SJSA1 (cell line): ENCODE measurements at regions not wholly inside any gene's neighbourhood (a gene's known extent, or its start where the extent isn't known, plus 50 kb on each side); places are given as distances from the start of the nearest gene placed in this dataset.

Experiments used
- DNase-seq, 2 experiments: peaks; one replicate each; pipeline ENCODE4 v3.0.0-alpha.2; 2015 to 2020; ENCODE audit warnings: low spot score in 2 of 2, low read depth in 1 of 2
- H3K27ac ChIP-seq: fragments of 250-450 bp; sonication (Bioruptor Pico); 2 replicates; pipeline ENCODE4 v1.5.1; 2020; ENCODE audit warnings: mild to moderate bottlenecking, moderate library complexity
- H3K27me3 ChIP-seq: fragments of 250-450 bp; sonication (Bioruptor Pico); replicated peaks from 2 replicates; pipeline ENCODE4 v1.5.1; 2020; ENCODE audit warnings: mild to moderate bottlenecking, moderate library complexity
- H3K36me3 ChIP-seq: fragments of 250-450 bp; sonication (Bioruptor Pico); 2 replicates; pipeline ENCODE4 v1.5.1; 2020; ENCODE audit warnings: mild to moderate bottlenecking
- H3K4me1 ChIP-seq: fragments of 250-450 bp; sonication (Bioruptor Pico); replicated peaks from 2 replicates; pipeline ENCODE4 v1.6.1; 2021; ENCODE audit warnings: mild to moderate bottlenecking
- H3K4me3 ChIP-seq: fragments of 250-450 bp; sonication (Bioruptor Pico); 2 replicates; pipeline ENCODE4 v1.5.1; 2020; ENCODE audit warnings: mild to moderate bottlenecking
- H3K9me3 ChIP-seq: fragments of 250-450 bp; sonication (Bioruptor Pico); replicated peaks from 2 replicates; pipeline ENCODE4 v1.5.1; 2020; ENCODE audit warnings: mild to moderate bottlenecking

DNA sequence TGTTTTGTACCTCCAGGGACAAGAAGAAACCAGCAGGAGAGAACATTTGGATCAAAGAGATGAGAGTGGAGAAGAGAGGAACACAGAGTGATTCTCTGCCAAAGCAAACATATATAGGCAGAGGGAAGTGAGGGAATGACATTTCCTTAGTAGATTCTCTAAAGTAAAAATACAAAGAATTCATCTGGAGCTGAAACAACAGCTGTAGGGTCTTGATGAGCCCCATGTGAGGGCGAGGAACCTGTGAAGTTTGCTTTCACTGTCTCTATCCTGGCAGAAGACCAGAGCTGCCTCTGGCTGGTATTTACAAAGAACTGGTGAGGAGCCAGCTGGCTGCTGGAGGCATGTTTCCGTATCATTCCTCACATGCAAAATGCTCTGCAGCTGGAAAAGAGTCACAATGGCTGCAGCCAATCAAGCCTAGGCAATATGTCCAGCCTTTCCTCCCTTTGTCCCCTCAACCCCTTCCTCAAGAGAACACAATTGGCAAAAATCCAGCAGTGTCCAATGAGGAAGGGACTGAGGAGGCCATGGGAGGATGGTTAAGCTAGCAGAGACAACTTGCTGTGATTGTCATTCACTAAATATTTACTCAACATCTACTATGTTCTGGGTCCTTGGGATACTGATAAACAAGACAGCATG is 122.5 kb downstream of the PHLDA1 start:
- H3K9me3 ChIP-seq = no peaks in the 10 kb centered on the region
- H3K27me3 ChIP-seq = no peaks in the 10 kb centered on the region
- peak in 1 of 2 experiments; percentile 11 for DNase-seq
- 0 out of 2 replicates have a peak, but pooled peaks cover 3% of the 10 kb centered on the region for H3K4me1 ChIP-seq
- H3K36me3 ChIP-seq = no peaks in the 10 kb centered on the region
- no peak overlapping the region for H3K27ac ChIP-seq
- H3K4me3 ChIP-seq = no peak overlapping the region

DNA sequence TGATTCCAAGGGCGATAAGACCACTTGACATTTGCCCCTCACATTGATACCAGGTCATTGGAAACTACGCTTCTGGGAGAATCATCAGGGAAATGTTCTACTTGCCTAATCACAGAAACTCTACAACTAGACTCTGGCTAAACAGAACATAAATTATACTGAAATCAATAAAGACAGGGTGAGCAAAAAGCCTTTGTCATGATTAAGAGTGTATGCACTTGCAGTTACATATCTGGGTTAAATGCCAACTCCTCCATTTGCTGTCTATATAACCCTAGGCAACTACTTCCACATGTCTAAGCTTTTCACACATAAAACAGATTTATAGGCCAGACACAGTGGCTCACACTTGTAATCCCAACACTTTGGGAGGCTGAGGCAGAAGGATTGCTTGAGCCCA is 125.7 kb downstream of the PHLDA1 start:
- DNase-seq = no peak
- Histone ChIP-seq H3K9me3 (no peaks in the 10 kb centered on the region), H3K4me3 (no peak overlapping the region), H3K27ac (no peak overlapping the region), H3K27me3 (no peaks in the 10 kb centered on the region), H3K4me1 (no peaks in the 10 kb centered on the region), H3K36me3 (no peaks in the 10 kb centered on the region)

DNA sequence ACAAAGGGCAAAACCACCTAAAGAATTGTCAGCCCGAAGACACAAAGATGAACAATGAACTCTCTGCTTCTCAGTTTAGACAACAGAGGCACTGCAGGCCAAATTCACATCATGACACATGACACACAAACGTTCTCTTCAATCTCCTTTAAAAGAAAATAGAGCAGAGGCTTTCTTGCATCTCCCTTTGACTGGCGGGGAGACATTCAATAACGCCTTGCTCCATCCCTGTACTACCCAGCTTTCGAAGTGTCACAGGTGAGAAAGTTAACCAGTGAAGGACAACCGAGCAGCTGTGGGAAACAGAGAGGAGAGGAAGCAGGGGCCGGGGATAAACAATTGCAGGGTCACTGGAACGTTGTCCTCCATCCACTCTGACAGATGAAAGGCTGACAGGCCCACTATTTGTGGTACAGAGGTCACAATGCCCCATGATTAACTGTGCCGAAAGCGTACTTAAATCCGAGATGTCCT is 130.8 kb downstream of the PHLDA1 start:
- Histone ChIP-seq H3K9me3 (no peaks in the 10 kb centered on the region), H3K4me3 (no peak overlapping the region), H3K27me3 (no peaks in the 10 kb centered on the region), H3K27ac (no peak overlapping the region), H3K4me1 (peaks cover 13% of the 10 kb centered on the region), H3K36me3 (no peaks in the 10 kb centered on the region)
- peak in 1 of 2 experiments; percentile 23 for DNase-seq

DNA sequence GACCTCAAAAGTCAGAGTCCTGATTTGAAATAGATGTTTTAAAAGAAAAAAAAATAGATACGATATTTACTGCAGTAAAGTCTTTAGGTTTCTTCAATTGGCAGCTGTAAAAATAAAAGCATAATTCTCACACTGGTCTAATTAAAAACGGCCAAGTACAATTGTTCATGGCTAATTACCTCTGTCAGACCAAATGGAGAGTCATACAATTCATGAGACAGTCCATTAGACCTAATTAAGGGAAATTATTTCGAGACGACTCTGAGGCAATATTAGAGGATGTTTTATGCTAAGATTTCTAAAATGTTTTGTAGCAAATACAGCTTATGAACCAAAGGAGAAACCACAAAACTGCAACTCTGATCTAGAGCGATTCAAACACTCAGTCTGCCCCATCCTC is 131.3 kb downstream of the PHLDA1 start:
- Histone ChIP-seq H3K4me1 (peaks cover 13% of the 10 kb centered on the region), H3K36me3 (no peaks in the 10 kb centered on the region), H3K9me3 (no peaks in the 10 kb centered on the region), H3K27me3 (no peaks in the 10 kb centered on the region), H3K4me3 (no peak overlapping the region), H3K27ac (no peak overlapping the region; the same call in 1 of the 2 replicates)
- DNase-seq = no peak

DNA sequence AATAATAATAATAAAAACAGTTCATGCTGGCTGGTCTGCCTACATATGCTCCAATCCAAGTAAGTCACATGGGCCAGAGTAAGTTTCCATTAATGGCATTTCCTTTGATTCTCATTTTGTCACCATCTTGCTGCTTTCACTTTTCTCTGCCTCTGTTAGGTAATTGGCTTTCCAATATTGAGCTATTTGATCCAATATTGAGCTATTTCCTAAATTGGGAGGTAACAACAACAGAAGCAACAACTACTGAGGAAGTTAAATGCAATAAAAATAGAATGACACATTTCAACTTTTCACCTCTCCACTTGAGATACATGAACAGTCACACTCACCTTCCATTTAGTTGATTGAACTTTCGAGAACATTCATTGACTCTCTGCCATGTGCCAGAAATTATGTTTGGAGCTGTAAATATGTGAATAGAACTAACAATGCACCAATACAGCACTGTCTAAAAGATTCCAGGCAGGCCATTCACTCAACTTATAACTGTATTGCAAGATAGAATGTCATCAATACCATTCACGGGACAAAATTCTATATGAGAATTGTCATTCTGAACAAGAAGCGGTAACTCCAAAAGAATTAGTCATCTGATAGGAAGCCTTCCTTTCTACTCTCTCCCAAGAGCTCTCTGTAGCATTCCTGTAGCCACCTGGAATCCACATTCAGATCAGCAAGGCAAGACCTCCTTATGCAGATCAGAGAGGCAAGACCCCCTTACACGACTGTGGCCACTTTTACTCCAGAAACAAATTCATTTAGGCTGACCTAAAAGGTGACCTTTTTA is 136.4 kb downstream of the PHLDA1 start:
- H3K4me3 ChIP-seq = no peak overlapping the region
- no peaks in the 10 kb centered on the region for H3K9me3 ChIP-seq
- H3K36me3 ChIP-seq = no peaks in the 10 kb centered on the region
- peaks cover 6% of the 10 kb centered on the region for H3K4me1 ChIP-seq
- DNase-seq = no peak
- no peaks in the 10 kb centered on the region for H3K27me3 ChIP-seq
- no peak overlapping the region for H3K27ac ChIP-seq

DNA sequence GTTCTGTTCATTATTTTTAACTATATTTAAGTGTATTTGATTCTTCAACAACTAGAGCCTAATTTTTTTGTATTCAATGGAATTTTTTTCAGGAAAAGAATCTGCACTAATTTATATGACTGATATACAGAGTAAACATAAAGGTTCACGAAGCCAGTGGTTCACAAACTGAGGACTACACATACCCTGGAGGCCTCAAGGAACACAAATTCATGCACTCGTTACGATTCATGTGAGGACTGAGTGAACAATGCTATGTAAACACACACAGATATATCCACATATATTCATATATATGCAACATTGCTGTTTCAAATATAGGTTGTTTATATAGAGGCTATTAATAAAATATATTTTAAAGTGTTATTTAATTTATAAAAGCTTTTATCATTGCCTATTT is 137.8 kb downstream of the PHLDA1 start:
- Histone ChIP-seq H3K4me1 (peaks cover 6% of the 10 kb centered on the region; the same call in 1 of the 2 replicates), H3K9me3 (no peaks in the 10 kb centered on the region), H3K27ac (no peak overlapping the region), H3K4me3 (no peak overlapping the region), H3K36me3 (no peaks in the 10 kb centered on the region), H3K27me3 (no peaks in the 10 kb centered on the region)
- DNase-seq = no peak

DNA sequence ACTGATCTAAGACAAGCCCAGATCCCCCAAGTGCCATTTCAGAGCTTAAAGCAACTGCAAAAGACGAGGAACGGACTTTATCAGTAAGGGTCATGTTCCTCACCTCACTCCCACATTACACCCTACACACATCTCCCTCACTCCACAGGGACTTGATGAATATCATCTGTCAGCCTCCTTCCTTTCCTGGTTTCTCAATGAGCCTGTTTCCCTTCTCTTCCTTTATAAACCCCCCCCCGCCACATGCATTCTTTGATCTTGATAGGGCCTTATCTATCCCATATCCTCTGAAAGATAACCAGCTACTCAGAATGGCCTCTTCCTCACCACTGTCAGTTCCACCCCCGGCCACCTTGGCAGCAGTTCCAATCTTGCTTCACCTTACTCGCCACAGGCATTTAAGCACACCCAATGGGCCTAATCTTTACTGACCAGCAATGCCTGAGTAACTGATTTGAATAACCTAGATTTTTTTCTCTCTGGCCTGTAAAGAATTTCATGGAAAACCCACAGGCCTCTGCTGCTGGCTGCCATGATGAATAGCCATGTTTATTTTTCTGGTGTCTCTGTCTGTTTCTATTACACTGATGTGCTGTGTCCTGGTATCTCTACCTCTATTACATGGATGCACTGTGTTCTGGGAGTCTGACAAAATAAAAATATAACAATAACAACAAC is 138.7 kb downstream of the PHLDA1 start:
- H3K4me3 ChIP-seq = no peak overlapping the region
- no peaks in the 10 kb centered on the region for H3K27me3 ChIP-seq
- H3K27ac ChIP-seq = no peak overlapping the region
- peaks cover 8% of the 10 kb centered on the region; the same call in 1 of the 2 replicates for H3K4me1 ChIP-seq
- no peaks in the 10 kb centered on the region for H3K36me3 ChIP-seq
- H3K9me3 ChIP-seq = no peaks in the 10 kb centered on the region
- DNase-seq = no peak

DNA sequence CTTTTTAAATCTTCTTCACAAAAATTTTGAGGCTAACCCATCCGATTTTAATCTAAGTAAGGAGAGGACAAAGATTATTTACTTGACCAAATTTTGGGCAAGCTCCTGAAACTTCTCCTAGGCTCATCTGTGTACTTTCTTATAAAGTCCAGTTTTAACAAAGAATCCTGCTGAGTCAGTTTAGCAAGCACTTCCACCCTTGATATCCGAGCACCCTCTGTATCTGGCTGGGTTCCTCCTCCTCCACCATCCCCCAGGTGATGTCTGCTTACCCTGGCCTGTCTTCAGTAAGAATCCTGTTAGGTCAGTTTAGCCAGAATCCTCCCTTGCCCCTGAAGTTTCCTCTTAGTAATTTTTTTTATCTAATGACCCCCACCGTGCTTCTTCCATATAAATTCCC is 140.5 kb downstream of the PHLDA1 start:
- DNase-seq = no peak
- Histone ChIP-seq H3K4me1 (peaks cover 8% of the 10 kb centered on the region; the same call in 1 of the 2 replicates), H3K27me3 (no peaks in the 10 kb centered on the region), H3K27ac (no peak overlapping the region), H3K36me3 (no peaks in the 10 kb centered on the region), H3K9me3 (no peaks in the 10 kb centered on the region), H3K4me3 (no peak overlapping the region)

DNA sequence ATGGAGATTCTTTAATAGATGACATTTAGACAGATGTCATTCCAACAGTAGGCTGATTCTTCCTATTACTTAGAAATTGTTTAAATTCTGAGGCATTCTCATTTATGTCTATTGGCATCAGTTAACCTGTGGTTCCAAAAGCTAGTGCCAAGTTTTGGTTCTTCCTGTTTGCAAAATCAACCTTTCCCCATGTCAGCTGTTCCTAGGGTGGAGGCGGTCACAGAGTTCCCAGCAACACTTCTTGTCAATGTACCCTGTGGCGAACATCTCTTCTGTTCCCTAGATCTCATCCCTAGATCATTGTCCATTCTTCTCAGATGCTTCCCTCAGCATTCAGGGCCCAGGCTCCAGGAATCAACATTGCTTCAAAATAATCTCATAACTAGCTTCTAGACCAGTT is 140.9 kb downstream of the PHLDA1 start:
- H3K27ac ChIP-seq = no peak overlapping the region
- no peaks in the 10 kb centered on the region for H3K9me3 ChIP-seq
- H3K36me3 ChIP-seq = no peaks in the 10 kb centered on the region
- DNase-seq = no peak
- peaks cover 8% of the 10 kb centered on the region; the same call in 1 of the 2 replicates for H3K4me1 ChIP-seq
- H3K27me3 ChIP-seq = no peaks in the 10 kb centered on the region
- H3K4me3 ChIP-seq = no peak overlapping the region

DNA sequence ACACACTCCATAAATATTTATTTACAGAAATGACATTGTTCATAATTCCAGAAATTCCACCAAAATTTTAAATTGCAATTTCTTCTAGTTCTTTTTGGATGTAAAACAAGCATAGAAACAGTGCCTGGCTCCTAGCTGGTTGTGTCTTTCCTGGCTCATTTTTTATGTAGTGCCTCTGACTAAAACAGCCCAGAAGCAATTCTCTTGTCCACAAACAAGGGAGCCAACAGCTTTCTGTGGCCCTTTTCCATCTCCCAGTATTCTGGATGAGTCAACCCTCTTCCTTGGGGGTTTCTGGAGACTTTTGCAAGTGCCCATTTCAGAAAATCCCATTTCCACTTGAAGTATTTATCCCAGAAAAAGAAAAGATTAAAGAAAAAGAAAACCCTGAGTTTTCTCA is 141.4 kb downstream of the PHLDA1 start:
- no peak for DNase-seq
- H3K4me3 ChIP-seq = no peak overlapping the region
- H3K27me3 ChIP-seq = no peaks in the 10 kb centered on the region
- no peak overlapping the region for H3K27ac ChIP-seq
- H3K4me1 ChIP-seq = peaks cover 8% of the 10 kb centered on the region; the same call in 1 of the 2 replicates
- H3K9me3 ChIP-seq = no peaks in the 10 kb centered on the region
- H3K36me3 ChIP-seq = no peaks in the 10 kb centered on the region

DNA sequence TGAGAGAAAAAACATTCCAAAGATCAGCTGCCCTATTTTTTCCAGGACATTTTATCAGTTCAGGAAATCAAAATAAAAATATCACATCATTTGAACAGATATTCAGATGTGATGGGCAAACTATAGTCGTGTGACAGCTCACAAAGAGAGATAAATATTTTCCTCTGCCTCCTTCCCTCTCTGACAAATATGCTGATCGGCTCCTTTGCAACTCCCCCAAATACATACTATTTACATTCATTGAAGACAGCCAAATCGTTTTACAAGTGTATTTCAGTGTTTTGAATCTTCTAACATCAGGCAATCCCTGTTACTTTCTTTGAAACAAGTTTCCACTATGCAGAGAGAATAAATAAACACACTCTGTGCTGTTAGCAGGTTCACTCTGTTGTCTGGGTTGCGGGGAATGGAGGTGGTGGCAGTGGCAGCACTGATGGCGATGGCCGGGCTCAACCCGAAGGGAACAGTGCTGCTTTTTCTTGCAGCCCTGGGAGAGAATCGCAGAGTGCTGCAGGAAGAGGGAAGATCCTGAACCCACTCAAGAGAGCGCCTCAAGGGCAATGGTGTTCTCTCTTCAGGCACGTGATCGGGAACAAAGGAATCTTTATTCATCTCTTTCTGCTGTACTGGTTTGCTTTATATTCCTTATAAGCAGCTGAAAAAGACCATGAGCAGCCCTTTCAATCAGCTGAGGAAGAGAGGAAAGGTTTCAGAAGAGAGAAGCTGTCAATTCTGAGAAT is 142.5 kb downstream of the PHLDA1 start:
- peak in 1 of 2 experiments; percentile 19 for DNase-seq

DNA sequence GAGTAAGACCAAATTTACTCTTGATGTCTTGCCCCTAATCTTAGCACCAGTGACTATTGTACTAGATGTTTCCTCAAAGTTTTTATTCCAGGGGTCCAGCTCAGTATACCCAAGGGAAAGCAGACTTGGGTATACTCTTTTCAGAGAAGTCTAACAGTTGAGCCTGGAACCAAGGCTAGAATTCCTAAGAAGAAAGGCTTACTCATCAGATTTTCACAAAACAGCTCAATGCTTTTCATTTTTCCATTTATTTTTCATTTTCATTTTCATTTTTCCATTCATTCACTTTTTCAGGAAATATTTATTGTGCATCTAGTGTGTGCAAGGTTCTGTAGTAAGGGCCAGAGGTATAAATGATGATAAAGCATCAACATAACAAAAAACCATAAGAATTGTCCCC is 143.2 kb downstream of the PHLDA1 start:
- Histone ChIP-seq H3K36me3 (no peaks in the 10 kb centered on the region), H3K4me1 (peaks cover 14% of the 10 kb centered on the region; the same call in 1 of the 2 replicates), H3K27ac (no peak overlapping the region), H3K4me3 (no peak overlapping the region), H3K27me3 (no peaks in the 10 kb centered on the region), H3K9me3 (no peaks in the 10 kb centered on the region)
- DNase-seq = no peak

More for the DNA sequence above, 142.5 kb downstream of the PHLDA1 start:
- Histone ChIP-seq H3K27ac (no peak overlapping the region), H3K27me3 (no peaks in the 10 kb centered on the region), H3K9me3 (no peaks in the 10 kb centered on the region), H3K36me3 (no peaks in the 10 kb centered on the region), H3K4me1 (peaks cover 13% of the 10 kb centered on the region; the same call in 1 of the 2 replicates), H3K4me3 (no peak overlapping the region)

DNA sequence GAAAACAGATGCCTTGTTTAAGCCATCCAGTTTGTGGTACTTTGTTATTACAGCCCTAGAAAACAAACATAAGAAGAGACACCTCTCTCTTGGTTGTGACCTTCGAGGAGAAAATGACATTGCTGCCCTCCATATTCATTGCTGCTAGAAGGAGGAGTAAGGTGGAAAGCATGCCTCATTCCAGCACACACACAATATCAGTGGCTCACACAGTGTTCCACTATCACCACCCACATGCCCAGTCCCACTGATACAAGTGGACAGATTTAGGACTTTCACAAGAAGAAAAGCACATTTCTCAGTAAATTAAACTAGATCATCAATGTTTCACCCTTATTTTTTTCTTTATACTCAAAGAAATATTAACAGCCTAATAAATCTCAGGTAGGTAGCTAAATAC is 143.6 kb downstream of the PHLDA1 start:
- Histone ChIP-seq H3K27ac (no peak overlapping the region), H3K4me1 (peaks cover 14% of the 10 kb centered on the region; the same call in 1 of the 2 replicates), H3K27me3 (no peaks in the 10 kb centered on the region), H3K4me3 (no peak overlapping the region), H3K36me3 (no peaks in the 10 kb centered on the region), H3K9me3 (no peaks in the 10 kb centered on the region)
- DNase-seq = no peak
